Liver (tissue), 3 donors: ENCODE measurements at regions not wholly inside any gene's neighbourhood (a gene's known extent, or its start where the extent isn't known, plus 50 kb on each side); places are given as distances from the start of the nearest gene placed in this dataset.

Source experiments
- CTCF ChIP-seq: fragments of 150-350 bp; IDR thresholded peaks from 2 replicates; pipeline ENCODE4 v1.5.1; 2017; ENCODE audit warnings: improper control_type of control experiment, low read depth, low read length; ENCODE audit not compliant: missing input control
- GABPA ChIP-seq, 2 donors: IDR thresholded peaks in 1 of 2; conservative IDR thresholded peaks in 1 of 2; 2 replicates each; pipeline ENCODE4 v1.6.1; 2016; ENCODE audit warnings: antibody characterized with exemption in 2 of 2, mild to moderate bottlenecking in 1 of 2, moderate library complexity in 1 of 2
- JUND ChIP-seq, 2 donors: IDR thresholded peaks; 2 replicates each; pipeline ENCODE4 v1.6.1; 2016; ENCODE audit warnings: antibody characterized with exemption in 2 of 2
- MAX ChIP-seq: IDR thresholded peaks from 2 replicates; pipeline ENCODE4 v1.6.1; 2016; ENCODE audit warnings: antibody characterized with exemption
- NR2F2 ChIP-seq: IDR thresholded peaks from 2 replicates; pipeline ENCODE4 v1.6.1; 2016; ENCODE audit warnings: antibody characterized with exemption
- RAD21 ChIP-seq, 2 donors: IDR thresholded peaks; 2 replicates each; pipeline ENCODE4 v1.6.1; 2016; ENCODE audit warnings: antibody characterized with exemption in 2 of 2, mild to moderate bottlenecking in 2 of 2
- REST ChIP-seq: IDR thresholded peaks from 2 replicates; pipeline ENCODE4 v1.6.1; 2016; ENCODE audit warnings: antibody characterized with exemption, mild to moderate bottlenecking
- YY1 ChIP-seq: IDR thresholded peaks from 2 replicates; pipeline ENCODE4 v1.6.1; 2016; ENCODE audit warnings: antibody characterized with exemption, mild to moderate bottlenecking
- ZBTB33 ChIP-seq: IDR thresholded peaks from 2 replicates; pipeline ENCODE4 v1.6.1; 2016; ENCODE audit warnings: antibody characterized with exemption
- donor health status: healthy.
- donor health status: healthy.

GRCh38 chr20:59398537-59399205 lies 98.3 kb downstream of the EDN3 start:
- TF ChIP-seq JUND (IDR thresholded peaks at IDR 0.05) (no peak), CTCF (no peak), MAX (no peak), RAD21 (IDR thresholded peaks at IDR 0.05) (no peak), YY1 (no peak), GABPA (IDR thresholded peaks at IDR 0.05 in 1 of 2, conservative IDR thresholded peaks at IDR 0.05 in 1 of 2) (no peak), NR2F2 (no peak), ZBTB33 (no peak), REST (no peak)
